Pancreas (tissue), 10 donors: ENCODE measurements at regions not wholly inside any gene's neighbourhood (a gene's known extent, or its start where the extent isn't known, plus 50 kb on each side); places are given as distances from the start of the nearest gene placed in this dataset.

Experiments
- ATAC-seq, 4 donors: fragments of 200-7000 bp; cut with Tn5 transposase; one replicate each; pipeline versions ENCODE4 v1.8.0 to v1.9.1; 2020; ENCODE audit warnings: mild to moderate bottlenecking in 4 of 4, moderate library complexity in 4 of 4
- DNase-seq, 6 donors: peaks; one replicate each; pipeline ENCODE4 v3.0.0-alpha.2; 2020
- FAIRE-seq: peaks from 2 replicates; lab custom pipeline; 2012; peaks lifted over from hg19 to GRCh38; lab: Jason Lieb, UNC
- H3K27ac ChIP-seq, 4 donors: fragments of 200-600 bp; sonication (generic); 1 replicate in 3 of 4; 2 replicates in 1 of 4; pipeline versions ENCODE4 v1.5.0 to v1.8.0; 2020
- H3K27me3 ChIP-seq, 4 donors: fragments of 200-600 bp; one replicate each; pipeline ENCODE4 v1.8.0; 2021
- H3K36me3 ChIP-seq, 3 donors: fragments of 200-600 bp; sonication (generic) in 1 of 3; one replicate each; pipeline versions ENCODE4 v1.5.0 to v1.8.0; 2020 to 2021
- H3K4me1 ChIP-seq, 3 donors: fragments of 200-600 bp; one replicate each; pipeline ENCODE4 v1.8.0; 2021
- H3K4me3 ChIP-seq, 4 donors: fragments of 200-600 bp; sonication (generic) in 2 of 4; one replicate each; pipeline versions ENCODE4 v1.5.0 to v1.8.0; 2020 to 2021
- H3K9me3 ChIP-seq, 4 donors: fragments of 200-600 bp; one replicate each; pipeline ENCODE4 v1.8.0; 2021
- CTCF ChIP-seq, 4 donors: fragments of 200-600 bp; sonication (generic) in 3 of 4; IDR thresholded peaks; one replicate each; pipeline versions ENCODE4 v1.5.0 to v1.8.0; 2021; ENCODE audit warnings: antibody characterized with exemption in 4 of 4
- WGBS, 2 donors: extraction: QIAGEN DNeasy Blood & Tissue Kit; methylation state at CpG; one replicate each; pipeline ENCODE4 v1.1.7; 2013; 5-methylcytosine and 5-hydroxymethylcytosine counted together
- intact Hi-C, 3 donors: fragments of 100-400 bp; cut with DNase I; formaldehyde crosslinking; loops; one replicate each; pipeline versions ENCODE4 v1.11.1 to v1.14.2; 2022
- donor health status: healthy with polysubstance abuse.
- donor health status: DM: no; HTN: no; CAD: no; lungs with moderate emphysema.
- donor health status: DM: no; HTN: no; CAD: no.
- donor health status: control.
- donor health status: control.
- donor health status: Bipolar disorder and iron deficiency.
- donor health status: DM: yes; HTN: yes; CAD: no.
- donor health status: DM: no; HTN: no; CAD: no.
- donor health status: DM: no; HTN: no; CAD: no.
- donor health status: DM: yes; HTN: yes; CAD: no.

GRCh38 chr11:88434333-88434976 is 96.9 kb upstream of the CTSC start:
- no peak for TF ChIP-seq CTCF (IDR thresholded peaks at IDR 0.05)
- intact Hi-C loops: no loop called here
- no peak for ATAC-seq
- Histone ChIP-seq H3K9me3 (no peaks in the 10 kb centered on the region), H3K4me1 (no peaks in the 10 kb centered on the region), H3K27me3 (no peaks in the 10 kb centered on the region), H3K36me3 (no peaks in the 10 kb centered on the region), H3K27ac (no peak overlapping the region), H3K4me3 (no peak overlapping the region)
- no peak for DNase-seq
- no peak for FAIRE-seq
- 78 to 82% methylated on average over 8 of the region's 8 CpGs for WGBS, 2 donors

- DNase-seq (peak in 1 of 6 donors; percentile 36), FAIRE-seq (no peak), ATAC-seq (no peak)
- Histone ChIP-seq H3K27me3 (no peaks in the 10 kb centered on the region), H3K9me3 (no peaks in the 10 kb centered on the region), H3K4me1 (no peaks in the 10 kb centered on the region), H3K36me3 (no peaks in the 10 kb centered on the region), H3K27ac (no peak overlapping the region), H3K4me3 (no peak overlapping the region)
- intact Hi-C loops: no loop called here
- no peak for TF ChIP-seq CTCF (IDR thresholded peaks at IDR 0.05)
- WGBS, 2 donors: 80 to 82% methylated on average over 13 of the region's 13 CpGs
Measured at GRCh38 chr11:88433536-88434230, 96.1 kb upstream of the CTSC start.

GRCh38 chr11:88431675-88432341 is 94.3 kb upstream of the CTSC start:
- Histone ChIP-seq H3K4me1 (no peaks in the 10 kb centered on the region), H3K36me3 (no peaks in the 10 kb centered on the region), H3K27me3 (no peaks in the 10 kb centered on the region), H3K4me3 (no peak overlapping the region), H3K27ac (no peak overlapping the region), H3K9me3 (no peaks in the 10 kb centered on the region)
- DNase-seq: no peak
- intact Hi-C loops: no loop called here
- ATAC-seq: peak; percentile 40 to 59 (median 44)
- WGBS, 2 donors: 62 to 63% methylated on average over 9 of the region's 9 CpGs
- no peak for TF ChIP-seq CTCF (IDR thresholded peaks at IDR 0.05)
- FAIRE-seq: no peak

GRCh38 chr11:88428959-88429358 is 91.4 kb upstream of the CTSC start:
- Histone ChIP-seq H3K4me3 (no peak overlapping the region), H3K4me1 (no peaks in the 10 kb centered on the region), H3K27me3 (no peaks in the 10 kb centered on the region), H3K27ac (no peak overlapping the region), H3K9me3 (no peaks in the 10 kb centered on the region), H3K36me3 (no peaks in the 10 kb centered on the region)
- FAIRE-seq (no peak), DNase-seq (no peak), ATAC-seq (no peak)
- WGBS, 2 donors: 64 to 72% methylated on average over 1 of the region's 1 CpG
- TF ChIP-seq CTCF (IDR thresholded peaks at IDR 0.05): no peak
- intact Hi-C loops: no loop called here
